PC-9 (cell line): ENCODE measurements at regions not wholly inside any gene's neighbourhood (a gene's known extent, or its start where the extent isn't known, plus 50 kb on each side); places are given as distances from the start of the nearest gene placed in this dataset.

Source experiments
- EZH2 ChIP-seq: fragments of 200-600 bp; sonication (generic); IDR thresholded peaks from 2 replicates; pipeline ENCODE4 v1.8.0; 2017; ENCODE audit warnings: antibody characterized with exemption, low read depth
- TF ChIP-seq, protein P1 (sequence below): fragments of 200-600 bp; sonication (generic); conservative IDR thresholded peaks from 2 replicates; pipeline ENCODE4 v1.6.1; 2017; ENCODE audit warnings: mixed run types, antibody characterized with exemption, mild to moderate bottlenecking, moderate library complexity

DNA sequence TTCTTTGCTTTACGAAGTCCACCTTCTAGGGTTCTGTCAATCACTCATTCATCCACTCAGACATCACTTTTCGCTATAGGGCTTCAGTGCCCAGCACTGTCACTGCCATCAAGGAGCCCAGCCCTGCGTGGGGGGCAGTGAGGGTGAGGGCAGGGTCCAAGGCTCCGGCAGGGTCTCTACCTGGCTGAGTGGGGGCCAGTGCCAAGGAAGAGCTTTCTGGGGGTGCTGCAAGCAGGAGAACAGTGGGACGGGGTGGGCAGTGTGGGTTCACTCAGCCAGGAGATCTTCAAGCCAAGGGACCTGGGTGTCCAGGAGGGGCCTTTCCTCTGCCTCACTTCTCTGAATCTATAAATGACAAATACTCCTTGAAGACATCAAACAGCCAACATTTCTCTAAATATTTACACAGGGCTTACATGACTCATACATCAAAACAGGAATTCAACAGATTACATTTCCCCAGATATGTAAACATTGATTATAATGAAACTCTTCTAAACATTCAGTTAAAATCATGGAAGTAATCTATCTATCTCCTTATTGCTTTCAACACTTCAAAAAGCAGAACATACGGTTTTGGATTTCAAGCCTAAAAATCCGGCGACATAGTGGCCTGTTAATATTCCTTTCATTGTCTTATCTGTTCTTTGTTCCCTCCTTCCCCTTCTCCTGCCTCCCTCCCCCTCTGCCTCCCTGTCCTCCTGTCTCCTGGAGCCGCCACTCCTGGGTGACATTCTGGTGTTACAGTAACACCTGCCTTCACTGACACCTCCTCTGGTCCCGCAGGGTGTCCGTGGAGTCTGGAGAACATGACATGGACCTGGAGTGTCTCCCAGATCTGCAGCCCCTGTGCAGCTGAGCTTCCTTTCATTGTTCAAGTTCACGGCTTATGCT, 94.4 kb upstream of the ADRA2C start:
- TF ChIP-seq, protein P1, sequence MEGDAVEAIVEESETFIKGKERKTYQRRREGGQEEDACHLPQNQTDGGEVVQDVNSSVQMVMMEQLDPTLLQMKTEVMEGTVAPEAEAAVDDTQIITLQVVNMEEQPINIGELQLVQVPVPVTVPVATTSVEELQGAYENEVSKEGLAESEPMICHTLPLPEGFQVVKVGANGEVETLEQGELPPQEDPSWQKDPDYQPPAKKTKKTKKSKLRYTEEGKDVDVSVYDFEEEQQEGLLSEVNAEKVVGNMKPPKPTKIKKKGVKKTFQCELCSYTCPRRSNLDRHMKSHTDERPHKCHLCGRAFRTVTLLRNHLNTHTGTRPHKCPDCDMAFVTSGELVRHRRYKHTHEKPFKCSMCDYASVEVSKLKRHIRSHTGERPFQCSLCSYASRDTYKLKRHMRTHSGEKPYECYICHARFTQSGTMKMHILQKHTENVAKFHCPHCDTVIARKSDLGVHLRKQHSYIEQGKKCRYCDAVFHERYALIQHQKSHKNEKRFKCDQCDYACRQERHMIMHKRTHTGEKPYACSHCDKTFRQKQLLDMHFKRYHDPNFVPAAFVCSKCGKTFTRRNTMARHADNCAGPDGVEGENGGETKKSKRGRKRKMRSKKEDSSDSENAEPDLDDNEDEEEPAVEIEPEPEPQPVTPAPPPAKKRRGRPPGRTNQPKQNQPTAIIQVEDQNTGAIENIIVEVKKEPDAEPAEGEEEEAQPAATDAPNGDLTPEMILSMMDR: no peak
- no peak for TF ChIP-seq EZH2
